Stimulated activated CD4-positive, alpha-beta T cell treated with anti-CD3 and anti-CD28 coated beads, Interleukin-4, amount 100 ng/mL, for 4 hours (primary cell): ENCODE measurements at regions not wholly inside any gene's neighbourhood (a gene's known extent, or its start where the extent isn't known, plus 50 kb on each side); places are given as distances from the start of the nearest gene placed in this dataset.
A peak's percentile ranks its signal among the peaks of the same experiment; 100 is the strongest.
"Not testable (repeated sequence)": the region's sequence is repeated elsewhere in the genome, so short reads cannot be mapped to it uniquely, and the experiment has no call there.

Experiments
- DNase-seq, 2 experiments: peaks; one replicate each; pipeline ENCODE4 v3.0.0-alpha.2; 2020

DNA sequence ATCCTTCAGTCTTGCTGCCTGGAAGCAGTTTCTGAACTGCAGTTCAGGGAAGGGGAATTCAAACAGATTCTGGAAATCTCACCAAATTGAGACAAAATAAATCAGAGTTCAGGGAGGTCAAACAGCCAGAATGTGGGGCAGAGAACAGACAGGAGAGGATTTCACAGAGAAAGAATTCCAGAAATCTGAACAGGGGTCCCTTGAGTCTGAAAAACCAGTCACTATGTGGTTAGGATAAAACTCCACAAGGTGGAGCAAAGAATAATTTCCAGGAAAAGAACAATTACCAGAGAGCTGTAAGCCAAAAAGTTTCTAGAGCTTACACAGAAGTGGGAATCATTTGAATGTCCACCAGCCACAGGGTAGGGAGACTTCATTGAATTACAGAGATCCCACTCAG is 84.7 kb downstream of the URB2 start:
- DNase-seq: no peak

DNA sequence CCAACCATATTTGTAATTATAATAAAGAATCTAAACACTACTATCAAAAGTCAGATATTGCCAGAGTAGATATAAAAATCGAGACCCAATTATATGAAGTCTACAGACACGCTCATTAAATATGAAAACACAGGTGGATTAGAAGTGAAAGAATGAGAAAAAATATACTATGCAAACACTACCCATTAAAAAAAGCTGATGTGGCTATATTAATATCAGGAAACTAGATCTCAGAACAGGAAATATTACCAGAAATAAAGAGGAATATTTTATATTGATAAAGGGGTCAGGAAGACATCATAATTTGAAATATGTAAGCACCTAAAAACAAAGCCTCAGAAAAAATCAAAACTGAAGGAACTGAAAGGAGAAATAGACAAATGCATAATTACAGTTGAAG is 88.3 kb downstream of the URB2 start:
- DNase-seq: no peak

DNA sequence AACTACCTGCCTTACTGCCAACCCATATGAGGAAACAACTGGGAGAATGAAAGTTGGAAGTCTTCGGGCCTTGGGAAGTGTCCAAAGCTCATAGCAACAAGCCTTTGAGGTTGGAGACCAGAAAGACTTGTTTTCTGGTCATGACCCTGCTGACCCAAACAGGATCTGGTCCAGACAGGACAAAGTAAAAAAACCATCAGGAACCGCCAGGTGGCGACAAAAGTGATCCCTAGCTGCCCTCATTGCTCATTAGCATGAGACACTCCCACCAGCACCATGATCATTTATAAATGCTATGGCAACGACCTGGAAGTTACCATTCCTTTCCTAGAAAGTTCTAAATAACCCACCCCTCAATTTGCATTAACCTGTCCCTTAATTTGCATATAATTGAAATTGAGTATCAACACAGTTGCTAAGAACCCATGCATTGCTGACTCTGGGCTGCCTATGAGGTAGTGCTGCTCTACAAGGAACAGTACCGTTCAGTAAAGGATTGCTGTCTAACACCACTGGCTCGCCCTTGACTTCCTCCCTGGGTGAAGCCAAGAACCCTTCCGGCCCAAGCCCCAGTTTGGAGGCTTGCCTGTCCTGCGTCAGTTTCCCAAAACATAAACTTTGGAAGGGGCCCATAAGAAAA is 89.0 kb downstream of the URB2 start:
- peak in 1 of 2 experiments; percentile 24 for DNase-seq

DNA sequence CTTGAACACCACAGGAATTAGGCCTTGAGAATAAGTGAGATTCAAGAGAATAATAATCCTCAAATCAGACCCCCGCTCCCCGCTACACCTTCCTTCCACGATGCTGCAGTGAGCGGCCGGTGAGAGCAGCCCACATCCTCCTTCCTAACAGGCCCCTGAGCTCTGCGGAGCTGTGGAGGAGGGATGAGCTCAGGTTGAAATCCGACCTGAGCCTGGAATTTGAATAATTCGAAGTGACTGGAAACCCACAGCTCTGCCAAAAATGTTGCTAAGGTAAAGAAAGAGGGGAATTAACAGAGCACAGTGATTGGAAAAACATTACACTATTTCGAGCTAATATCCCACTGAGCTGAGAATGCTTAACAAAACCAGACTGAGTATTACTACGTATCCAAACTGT is 90.0 kb downstream of the URB2 start:
- no peak for DNase-seq

DNA sequence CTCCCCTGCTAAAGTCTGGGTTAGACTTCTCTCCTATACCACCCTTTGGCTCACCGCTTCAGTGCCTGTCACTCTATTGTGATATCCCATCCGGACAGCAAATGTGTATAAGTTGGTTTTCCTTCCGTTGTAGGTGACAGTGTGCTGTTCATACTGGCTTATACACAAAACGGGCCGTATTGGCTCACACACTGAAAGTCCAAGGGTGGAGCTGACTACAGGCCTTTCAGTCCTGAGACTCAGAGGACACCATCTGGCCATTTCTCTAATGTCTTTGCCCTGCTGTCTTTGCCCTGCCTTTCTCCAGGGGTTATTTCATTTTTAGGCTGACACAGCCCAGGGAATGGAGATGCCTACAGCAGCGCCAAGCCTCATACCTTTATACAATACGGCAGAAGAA is 90.7 kb downstream of the URB2 start:
- no peak for DNase-seq

DNA sequence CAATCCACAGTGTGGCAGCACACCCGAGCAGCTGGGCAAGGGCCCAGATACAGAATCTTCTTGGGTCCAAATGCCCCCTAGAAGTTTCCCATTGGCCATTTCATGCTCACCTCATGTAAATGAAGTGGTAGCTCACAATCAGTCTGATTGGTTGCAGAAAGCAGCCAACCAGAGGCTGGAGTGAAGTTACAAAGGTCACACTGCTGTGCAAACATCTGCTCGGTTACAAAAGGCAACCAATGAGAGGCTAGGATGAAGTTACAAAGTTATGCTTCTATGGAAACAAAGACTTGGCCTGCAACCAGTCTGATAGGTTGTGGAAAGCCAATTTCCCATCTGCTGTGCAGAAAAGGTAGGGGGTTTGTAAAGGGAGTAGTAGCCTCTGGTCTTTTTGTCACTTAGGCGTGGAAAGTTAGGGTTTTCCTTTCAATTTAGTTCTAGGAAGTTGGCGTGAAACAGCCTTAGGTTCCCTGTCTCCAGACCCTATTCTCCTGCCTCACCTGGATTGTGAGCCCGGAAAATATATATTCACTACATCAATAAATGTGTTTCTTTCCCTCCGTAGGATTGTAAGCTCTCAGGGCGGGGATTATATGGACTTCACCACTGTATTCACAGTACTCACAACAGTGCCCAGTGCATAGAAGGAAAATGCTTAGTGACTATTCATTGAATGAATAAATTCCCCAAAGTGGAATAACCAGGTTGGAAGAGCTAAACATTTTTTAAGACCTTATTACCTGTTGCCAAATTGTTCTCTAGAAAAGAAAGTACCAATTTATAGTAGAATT is 91.9 kb downstream of the URB2 start:
- no peak for DNase-seq

DNA sequence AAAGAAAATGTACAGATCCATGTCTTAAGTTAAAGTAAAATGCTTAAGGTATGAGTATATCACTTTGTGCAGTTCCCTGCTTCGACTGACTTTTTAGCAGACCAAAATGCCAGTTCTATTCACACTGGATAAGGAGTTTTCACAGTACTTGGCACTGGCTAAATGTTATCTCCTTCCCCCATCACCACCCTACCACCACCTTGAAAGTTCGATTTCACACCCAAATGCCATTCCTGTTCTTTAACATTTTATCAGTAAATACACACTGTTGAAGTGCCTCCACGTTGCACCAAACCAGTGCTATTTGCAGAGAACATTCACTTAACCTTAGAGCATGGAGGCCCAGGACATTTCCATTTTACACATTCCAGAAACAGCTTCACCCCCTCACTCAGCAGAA is 100.0 kb downstream of the URB2 start:
- DNase-seq: no peak

DNA sequence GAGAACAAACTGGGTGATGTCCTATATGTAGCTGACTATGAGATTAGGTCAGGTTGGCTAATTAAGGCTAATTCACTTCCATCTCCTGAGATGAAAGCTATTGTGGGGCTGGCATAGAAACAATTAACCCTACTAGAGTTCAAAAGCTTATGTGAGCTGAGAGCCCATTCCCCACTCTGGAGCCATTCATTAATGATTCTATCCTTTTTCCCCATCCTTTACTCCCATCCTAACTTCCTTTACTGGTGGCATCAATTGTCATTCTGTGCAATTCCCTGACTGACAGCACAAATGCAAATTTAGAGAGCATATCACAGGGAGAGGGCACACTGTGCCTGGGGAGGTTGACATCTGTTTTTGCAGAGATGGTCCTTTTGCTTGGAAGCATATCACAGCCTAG is 103.9 kb downstream of the URB2 start:
- DNase-seq: no peak

DNA sequence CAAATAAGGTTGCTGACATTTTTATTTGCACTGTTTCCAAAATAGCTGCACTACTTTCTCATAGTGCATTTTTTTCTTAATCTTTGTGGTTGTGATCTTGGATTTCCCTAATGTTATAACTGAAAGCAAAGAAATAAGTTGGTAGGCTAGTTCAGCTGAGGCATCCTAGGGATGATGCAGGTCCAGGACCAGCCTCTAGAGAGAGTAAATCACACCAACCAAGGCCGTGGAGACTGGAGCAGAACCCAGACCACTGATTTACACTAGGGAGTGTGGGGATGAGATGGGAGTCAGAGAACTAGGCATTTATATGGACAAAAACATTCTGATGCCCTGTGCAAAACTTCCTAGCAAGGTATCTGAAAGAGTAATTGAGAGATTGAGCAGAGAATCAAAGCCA is 104.5 kb downstream of the URB2 start:
- DNase-seq: no peak

DNA sequence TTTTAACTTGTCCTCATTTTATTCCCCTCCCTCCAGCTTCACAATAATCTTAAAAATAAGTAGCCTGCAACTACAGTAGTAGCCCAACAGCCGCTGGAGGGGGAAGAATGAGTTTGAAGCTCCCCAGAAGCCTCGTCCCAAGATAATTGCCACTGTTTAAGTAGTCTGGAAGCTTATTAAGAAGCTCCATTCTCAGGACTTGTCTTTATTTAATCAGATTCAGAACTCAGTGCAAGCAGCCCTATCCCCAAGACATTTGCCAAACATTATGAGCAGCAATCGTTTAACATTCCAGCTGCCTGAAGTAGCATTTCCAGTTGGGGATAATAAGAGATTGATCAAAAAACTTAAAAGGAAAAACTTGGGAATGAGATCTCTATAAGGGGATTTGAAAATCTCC is 106.0 kb downstream of the URB2 start:
- DNase-seq: no peak

DNA sequence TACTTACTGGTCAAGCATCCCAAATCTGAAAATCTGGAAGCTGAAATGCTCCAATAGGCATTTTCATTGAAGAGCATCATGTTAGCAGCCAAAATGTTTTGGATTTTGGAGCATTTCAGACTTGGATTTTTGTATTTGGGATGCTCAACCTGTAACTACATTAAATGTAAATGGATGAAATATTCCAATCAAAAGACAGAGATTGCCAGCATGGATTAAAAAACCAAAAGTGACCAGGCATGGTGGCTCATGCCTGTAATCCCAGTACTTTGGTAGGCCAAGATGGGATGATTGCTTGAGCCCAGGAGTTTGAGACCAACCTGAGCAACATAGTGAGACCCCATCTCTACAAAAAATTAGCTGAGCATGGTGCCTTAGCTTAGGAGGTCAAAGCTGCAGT is 110.3 kb downstream of the URB2 start:
- no peak for DNase-seq

DNA sequence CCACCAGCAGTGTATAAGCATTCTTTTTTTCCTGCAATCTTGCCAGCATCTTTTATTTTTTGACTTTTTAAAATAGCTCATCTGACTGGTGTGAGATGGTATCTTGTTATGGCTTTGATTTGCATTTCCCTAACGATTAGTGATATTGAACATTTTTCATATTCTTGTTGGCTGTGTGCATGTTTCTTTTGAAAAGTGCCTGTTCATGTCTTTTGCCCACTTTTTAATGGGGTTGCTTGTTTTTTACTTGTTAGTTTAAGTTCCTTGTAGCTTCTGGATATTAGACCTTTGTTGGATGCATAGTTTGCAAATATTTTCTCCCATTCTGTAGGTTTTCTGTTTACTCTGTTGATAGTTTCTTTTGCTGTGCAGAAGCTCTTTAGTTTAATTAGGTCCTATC is 116.6 kb downstream of the URB2 start:
- DNase-seq: not testable (repeated sequence)

DNA sequence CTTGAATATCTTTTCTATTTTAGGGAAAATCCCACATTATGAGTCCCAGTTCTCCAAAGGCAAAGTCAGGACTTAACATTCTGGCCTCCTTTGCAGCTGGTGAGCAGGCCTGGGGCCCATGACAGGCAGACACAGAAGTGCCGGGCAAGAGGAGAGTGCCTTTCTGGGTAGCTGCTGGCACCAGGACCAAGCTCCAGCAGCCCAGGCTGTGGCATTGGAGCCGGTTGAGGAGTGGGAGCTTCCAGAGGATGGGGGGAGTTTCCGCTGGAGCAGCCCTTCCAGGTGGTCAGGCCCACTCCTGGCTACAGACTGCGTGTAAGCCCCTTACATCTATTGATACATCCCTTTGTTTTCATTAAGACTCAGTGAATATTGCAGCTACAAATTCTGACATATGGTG is 123.9 kb downstream of the URB2 start:
- no peak for DNase-seq

DNA sequence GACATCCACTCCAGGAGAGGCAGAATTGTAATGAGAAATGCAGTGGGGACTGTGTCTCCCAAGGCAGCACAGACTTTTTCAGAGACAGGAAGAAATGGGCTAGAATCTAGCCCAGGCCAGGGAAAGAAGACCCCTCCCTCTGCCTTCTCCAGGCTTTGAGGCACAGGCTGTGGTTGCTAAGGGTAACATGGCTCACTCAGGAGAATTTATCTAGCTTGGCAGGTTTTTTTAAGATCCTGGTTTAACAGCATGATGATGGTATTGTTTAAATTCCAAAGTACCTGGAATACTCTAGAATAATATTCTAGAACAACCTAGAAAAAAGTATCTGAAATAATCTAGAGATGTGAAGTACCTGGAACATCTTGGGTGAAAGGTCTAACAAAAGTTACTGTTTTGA is 125.6 kb downstream of the URB2 start:
- DNase-seq: no peak

DNA sequence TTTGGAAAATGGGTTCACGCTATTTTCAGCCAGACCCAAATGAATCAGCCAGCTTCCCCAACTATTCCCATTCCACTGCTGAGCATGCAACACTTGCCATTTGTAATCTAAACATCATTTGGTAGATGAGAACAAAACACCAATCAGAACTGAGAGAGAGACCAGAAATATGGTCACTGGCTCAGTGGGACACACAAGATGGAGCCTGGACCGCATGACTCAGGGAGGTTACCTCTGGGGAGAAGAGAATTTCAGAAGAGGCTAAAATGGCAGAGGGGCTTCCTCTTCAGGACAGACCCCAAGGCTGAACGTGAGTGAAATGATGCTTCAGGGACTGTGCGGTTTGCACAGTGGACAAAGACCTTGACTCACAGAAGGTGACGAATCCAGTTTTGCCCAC is 126.6 kb downstream of the URB2 start:
- DNase-seq: no peak

DNA sequence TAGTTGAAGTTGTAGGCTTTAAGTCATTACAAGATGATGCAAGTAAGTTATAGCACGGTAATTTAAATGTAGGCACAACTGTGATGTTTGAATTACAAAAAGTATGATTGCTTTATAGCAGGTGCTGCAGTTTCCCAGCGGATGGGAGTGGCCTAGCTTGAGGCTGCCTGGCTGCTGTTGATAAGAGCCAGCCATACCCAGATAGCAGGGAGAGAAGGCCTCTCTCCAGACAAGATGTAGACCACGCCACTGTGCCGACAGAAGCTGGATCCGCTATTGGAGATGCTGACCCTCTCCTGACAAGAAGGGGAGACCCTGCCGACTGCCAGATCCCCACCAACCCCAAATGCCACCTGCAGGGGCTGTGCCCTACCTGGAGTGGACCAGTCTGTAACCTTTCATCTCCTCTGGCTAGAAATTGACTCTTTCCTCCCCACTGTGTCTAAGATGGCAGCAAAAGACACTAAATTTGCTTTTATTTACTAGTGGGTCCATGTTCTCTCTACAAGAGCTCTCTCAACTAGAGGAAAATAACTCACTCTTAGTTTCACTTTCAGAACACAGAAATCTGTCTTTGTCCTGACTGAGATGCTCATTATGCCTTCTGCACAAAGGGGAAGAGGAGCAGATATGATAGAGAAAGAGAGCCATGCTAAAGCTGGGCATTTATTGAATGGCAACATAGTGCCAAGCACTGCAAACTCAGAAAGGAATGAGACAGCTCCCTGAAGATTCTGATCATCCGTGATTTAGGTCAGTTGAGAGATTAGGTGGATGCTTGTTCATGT is 127.9 kb downstream of the URB2 start:
- no peak for DNase-seq

DNA sequence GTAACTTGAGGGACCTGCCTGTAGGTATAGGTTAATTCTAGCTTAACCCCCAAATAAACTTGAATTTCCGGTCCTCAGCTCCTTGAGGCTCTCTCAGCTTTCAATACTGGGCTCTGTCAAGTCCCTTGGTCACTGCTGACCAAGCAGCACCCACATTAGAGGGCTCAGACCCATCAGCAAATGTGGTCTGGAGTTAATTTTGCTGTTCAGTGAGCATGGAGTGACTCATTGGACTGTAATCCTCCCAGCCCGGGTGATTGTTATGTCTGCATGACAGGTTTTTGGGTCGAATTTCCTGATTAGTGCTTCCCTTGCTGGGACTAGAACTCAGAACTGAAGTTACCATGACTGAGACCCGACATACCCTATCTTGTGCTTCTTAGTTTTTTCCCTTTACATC is 130.6 kb downstream of the URB2 start:
- no peak for DNase-seq

DNA sequence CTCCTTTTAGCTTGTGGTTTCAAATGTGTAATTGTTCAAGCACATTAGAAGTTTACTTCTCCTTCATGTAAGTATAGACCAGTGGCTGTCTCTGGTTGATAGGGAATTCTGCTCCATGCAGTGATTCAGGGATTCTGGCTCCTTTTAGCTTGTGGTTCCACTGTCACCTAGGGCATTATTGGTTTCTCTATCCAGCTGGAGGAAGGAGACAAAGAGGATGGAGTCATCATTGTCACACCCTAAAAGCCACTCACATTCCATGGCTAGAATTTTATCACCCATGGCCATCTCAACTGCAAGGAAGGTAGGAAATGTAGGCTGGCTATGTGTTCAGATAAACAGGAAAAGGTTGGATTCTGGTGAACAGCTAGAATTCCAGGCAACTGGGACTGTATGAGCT is 131.2 kb downstream of the URB2 start:
- DNase-seq: no peak

DNA sequence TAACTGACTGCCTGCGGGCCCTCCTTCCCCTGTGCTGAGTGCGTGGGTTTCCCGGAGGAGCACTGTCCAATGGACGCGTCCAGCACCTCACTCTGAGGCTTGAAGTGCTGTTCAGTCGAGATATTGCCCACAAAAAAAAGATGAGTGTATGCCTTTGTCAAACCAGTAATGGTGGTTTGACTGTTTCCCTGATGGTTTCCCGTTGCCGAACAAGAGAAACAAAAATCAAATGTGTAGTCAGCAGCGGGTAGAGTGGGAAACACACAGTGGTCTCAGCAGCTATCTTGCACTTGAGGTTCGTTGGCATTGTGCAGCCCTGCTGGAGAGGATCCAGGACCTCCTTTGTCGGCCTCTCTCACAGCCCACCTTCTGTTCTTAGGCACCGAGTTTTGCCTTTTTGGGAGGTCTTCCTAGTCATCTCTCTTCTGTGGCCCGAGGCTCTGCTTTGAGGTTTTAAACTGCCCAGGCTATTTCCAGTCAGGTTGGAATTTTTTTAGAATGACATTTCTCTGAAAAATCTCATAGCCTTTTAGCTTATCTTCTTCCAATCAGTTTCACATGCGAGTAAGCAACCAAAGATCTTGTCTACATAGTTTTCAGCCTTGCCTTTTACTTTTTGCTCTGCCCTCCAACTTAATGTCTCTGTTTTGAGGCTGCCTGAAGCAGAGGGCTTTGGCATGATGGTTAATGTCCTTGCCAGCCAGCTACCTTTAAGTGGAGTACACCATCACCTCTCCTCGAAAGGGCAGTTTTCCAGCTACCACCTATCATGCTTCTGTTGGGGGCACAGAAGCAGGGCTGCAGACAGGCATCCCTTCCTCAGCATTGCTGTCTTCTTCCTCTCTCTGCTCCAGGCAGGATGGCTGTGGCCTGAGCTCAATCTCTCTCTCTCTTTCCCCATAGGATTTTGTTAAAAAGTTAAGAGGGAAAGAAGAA is 132.3 kb downstream of the URB2 start:
- no peak for DNase-seq

DNA sequence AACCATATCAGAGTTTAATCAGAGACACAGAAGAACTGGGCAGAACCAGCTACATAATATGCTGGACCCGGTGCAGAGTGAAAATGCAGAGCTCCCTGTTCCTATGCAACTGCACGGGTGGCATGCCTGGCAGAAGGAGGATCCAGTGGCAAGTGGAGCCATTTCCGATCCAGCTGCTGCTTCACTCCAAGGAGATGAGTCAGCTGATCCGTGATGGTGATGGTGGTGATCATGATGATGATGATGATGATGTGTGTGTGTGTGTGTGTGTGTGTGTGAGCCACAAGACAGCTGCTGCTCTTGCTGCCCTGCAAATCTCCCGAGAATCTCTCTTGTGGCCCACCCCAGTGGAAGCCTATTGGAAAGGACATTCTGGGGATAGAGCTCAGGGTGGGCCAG is 133.0 kb downstream of the URB2 start:
- DNase-seq: no peak

DNA sequence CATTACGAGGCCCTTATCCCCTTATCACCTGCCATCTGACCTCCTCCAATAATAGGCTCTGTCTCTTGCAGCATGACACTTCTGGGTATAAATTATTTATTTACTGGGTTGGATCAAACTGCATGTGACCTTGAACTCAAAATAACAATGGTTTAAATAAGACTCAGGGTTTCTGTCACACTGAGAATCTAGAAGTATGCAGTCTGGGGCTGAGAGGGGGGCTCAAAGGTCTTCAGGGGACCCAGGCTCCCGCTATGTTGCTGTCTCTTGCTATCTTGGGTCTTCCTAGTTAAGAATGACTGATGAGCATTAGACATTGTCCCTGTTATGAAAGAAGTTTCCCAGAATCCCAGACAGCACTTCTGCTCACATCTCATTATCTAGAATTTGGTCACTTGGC is 133.5 kb downstream of the URB2 start:
- no peak for DNase-seq

DNA sequence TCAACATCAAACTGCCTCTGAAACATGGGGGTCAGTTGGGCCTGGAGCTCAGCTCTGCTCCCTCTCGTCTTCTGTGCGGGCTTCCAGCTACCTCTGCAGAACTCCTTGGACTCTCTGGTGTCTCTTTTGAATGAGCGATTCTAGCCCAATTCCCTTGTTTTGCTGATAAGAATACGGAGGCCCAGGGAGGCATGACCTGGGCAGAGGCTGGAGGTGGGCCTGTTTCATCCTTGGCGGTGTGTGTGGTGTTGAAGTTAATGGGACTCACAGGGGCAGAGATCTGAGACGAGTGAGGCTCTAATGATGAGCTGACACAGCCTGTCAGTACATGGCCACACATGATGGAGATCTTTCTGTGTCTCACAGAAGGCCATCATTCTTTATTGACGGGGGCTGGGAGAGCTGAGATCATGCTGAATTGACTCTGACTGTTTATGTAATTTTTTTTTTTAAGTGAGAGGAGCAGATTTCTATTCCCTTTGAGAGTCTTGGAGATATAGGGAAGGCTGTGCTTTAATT is 134.5 kb downstream of the URB2 start:
- DNase-seq: no peak

DNA sequence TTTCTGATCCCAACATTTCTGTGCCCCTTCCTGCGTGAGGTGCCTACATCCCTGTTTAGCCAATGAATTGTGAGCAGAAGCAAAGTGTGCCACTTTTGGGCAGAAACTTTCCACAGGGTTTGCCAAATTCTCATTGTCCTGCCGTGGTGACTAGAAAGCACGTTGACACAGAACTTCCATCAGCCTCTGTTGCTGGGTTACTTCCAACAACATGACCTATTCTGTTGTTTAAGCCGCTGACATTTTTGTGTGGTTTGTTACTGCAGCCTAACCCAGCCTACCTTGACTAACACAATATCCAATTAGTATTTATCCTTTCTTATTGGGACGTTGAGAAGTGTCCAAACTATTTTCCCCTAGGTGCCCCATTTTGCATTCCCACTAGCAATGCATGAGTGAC is 136.8 kb downstream of the URB2 start:
- DNase-seq: no peak
